Heart left ventricle (tissue), 16 donors: ENCODE measurements at regions not wholly inside any gene's neighbourhood (a gene's known extent, or its start where the extent isn't known, plus 50 kb on each side); places are given as distances from the start of the nearest gene placed in this dataset.

Experiments
- ATAC-seq, 4 donors: fragments of 200-7000 bp; cut with Tn5 transposase; one replicate each; pipeline ENCODE4 v1.9.1; 2020 to 2022; ENCODE audit warnings: moderate library complexity in 4 of 4, mild to moderate bottlenecking in 3 of 4, moderate number of reproducible peaks in 1 of 4
- DNase-seq, 5 donors: peaks; one replicate each; pipeline ENCODE4 v3.0.0-alpha.2; 2020
- H3K27ac ChIP-seq, 12 donors: fragments of 200-600 bp; sonication (generic) in 4 of 12; one replicate each; pipeline versions ENCODE4 v1.5.0 to v1.8.0; 2016 to 2022; ENCODE audit warnings: mild to moderate bottlenecking in 2 of 12
- H3K27me3 ChIP-seq, 9 donors: fragments of 200-600 bp; sonication (generic) in 2 of 9; one replicate each; pipeline versions ENCODE4 v1.5.1 to v1.8.0; 2016 to 2022; ENCODE audit warnings: mild to moderate bottlenecking in 3 of 9
- H3K36me3 ChIP-seq, 9 donors: fragments of 200-600 bp; sonication (generic) in 2 of 9; one replicate each; pipeline versions ENCODE4 v1.5.0 to v1.8.0; 2018 to 2022; ENCODE audit warnings: mild to moderate bottlenecking in 2 of 9
- H3K4me1 ChIP-seq, 12 donors: fragments of 200-600 bp; sonication (generic) in 4 of 12; one replicate each; pipeline versions ENCODE4 v1.5.0 to v1.8.0; 2016 to 2022; ENCODE audit warnings: mild to moderate bottlenecking in 3 of 12
- H3K4me3 ChIP-seq, 12 donors: fragments of 200-600 bp; sonication (generic) in 4 of 12; one replicate each; pipeline versions ENCODE4 v1.5.0 to v1.8.0; 2017 to 2022; ENCODE audit warnings: mild to moderate bottlenecking in 9 of 12, moderate library complexity in 4 of 12
- H3K9me3 ChIP-seq, 12 donors: fragments of 200-600 bp; sonication (generic) in 4 of 12; one replicate each; pipeline versions ENCODE4 v1.5.0 to v1.8.0; 2016 to 2022; ENCODE audit warnings: mild to moderate bottlenecking in 1 of 12
- CTCF ChIP-seq, 12 donors: fragments of 200-600 bp; sonication (generic) in 4 of 12; IDR thresholded peaks; one replicate each; pipeline versions ENCODE4 v1.5.0 to v1.8.0; 2018 to 2022; ENCODE audit warnings: antibody characterized with exemption in 12 of 12, mild to moderate bottlenecking in 5 of 12
- POLR2A ChIP-seq, 2 donors: fragments of 450-650 bp; IDR thresholded peaks; one replicate each; pipeline ENCODE4 v1.6.1; 2017; ENCODE audit warnings: antibody characterized with exemption in 2 of 2, mild to moderate bottlenecking in 2 of 2, moderate library complexity in 2 of 2
- WGBS, 4 donors: extraction: QIAGEN DNeasy Blood & Tissue Kit in 2 of 4; methylation state at CpG; one replicate each; pipeline versions ENCODE4 v1.1.5 to v1.1.7; 2013 to 2018; 5-methylcytosine and 5-hydroxymethylcytosine counted together
- intact Hi-C, 10 donors: fragments of 100-400 bp; cut with DNase I; formaldehyde crosslinking; loops; one replicate each; pipeline versions ENCODE4 v1.11.1 to v1.14.2; 2022
- donor health status: ischemic (EF 13 %, LVEDD 7.1; RV severe dilation, severe dysfunction).
- donor health status: healthy with polysubstance abuse.
- donor health status: DM: no; HTN: yes; CAD: no.
- donor health status: DM: no; HTN: no; CAD: no.
- donor health status: ischemic (EF 25% LVEDD 6.9; RV normal size, moderate dysfunction).
- donor health status: ischemic (EF 25% LVEDD 5.7; RV mildly dilated, moderate dysfunction).
- donor health status: healthy.
- donor health status: DM: yes; HTN: yes; CAD: no.
- donor health status: ischemic (EF 35%, LVEDD 5.7; RV mildly dilated, moderate dysfunction).
- donor health status: nonischemic (EF 11% LVEDD 7.7; RV severe dilation, severe dysfunction).
- donor health status: DM: yes; HTN: yes; CAD: no.
- donor health status: PGD.
- donor health status: ischemic (EF 29% LVEDD 5.4; RV normal size, mild dysfunction).
- donor health status: nonischemic (EF 23%, LVEDD 6.1; RV moderate dilation, normal function).

DNA sequence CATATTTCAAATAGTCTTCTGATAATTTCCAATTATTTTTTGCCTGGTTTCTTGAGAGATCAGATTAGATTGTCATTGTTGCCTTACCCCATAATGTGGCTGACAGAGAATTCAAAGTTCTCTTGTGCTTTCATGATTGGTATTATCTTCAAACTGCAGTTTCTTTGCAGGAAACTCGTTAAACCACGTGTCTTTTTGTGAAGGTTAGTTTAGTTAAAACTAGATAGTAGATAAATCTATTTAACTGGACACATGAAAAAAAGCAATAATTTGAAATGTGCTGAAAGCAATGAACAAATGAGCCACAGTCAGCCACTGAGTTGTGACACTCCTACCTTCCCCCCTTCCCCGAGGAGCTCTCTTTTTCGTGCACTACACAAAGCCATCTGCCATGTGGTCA is 327.5 kb upstream of the UMPS start:
- no peak for ATAC-seq
- TF ChIP-seq POLR2A (IDR thresholded peaks at IDR 0.05) (no peak), CTCF (IDR thresholded peaks at IDR 0.05) (no peak)
- intact Hi-C loops: loop anchor here in 1 of 10 donors (10.0 kb wide), 1 partner anchor 48 kb away; no protein-coding TSS in a partner anchor
- H3K4me3 ChIP-seq: no peak overlapping the region
- H3K27ac ChIP-seq: no peak overlapping the region
- H3K4me1 ChIP-seq: peaks cover 0 to 7% (median 0%) of the 10 kb centered on the region in 12 donors
- H3K9me3 ChIP-seq: no peaks in the 10 kb centered on the region
- DNase-seq: no peak
- no peaks in the 10 kb centered on the region for H3K27me3 ChIP-seq
- 85 to 92% (median 88%) methylated on average over 4 of the region's 4 CpGs for WGBS, 4 donors
- H3K36me3 ChIP-seq: peaks cover 0 to 35% (median 5%) of the 10 kb centered on the region in 9 donors

DNA sequence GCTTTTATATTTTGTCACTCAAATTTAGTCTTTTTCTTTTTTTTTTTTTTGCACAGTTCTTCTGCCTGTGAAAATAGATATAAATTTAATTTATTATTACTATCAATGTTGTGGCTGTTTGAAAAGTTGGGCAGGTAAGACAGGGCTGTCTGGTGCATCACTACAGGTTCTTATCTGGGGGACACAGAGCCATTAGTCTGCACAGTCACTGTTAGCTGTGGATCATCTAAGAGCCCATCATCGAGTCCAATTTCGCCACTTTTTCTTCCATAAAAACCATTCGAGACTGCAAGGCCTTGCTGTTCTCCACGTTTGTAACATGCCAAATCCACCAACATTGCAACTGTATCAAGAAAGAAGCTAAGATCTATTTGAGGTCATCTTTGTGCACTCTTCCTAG is 325.6 kb upstream of the UMPS start:
- no peak for TF ChIP-seq CTCF (IDR thresholded peaks at IDR 0.05)
- no peak overlapping the region for H3K27ac ChIP-seq
- WGBS, 4 donors: 92 to 93% (median 92%) methylated on average over 4 of the region's 4 CpGs
- H3K27me3 ChIP-seq: no peaks in the 10 kb centered on the region
- no peaks in the 10 kb centered on the region for H3K9me3 ChIP-seq
- H3K36me3 ChIP-seq: peaks cover 0 to 26% (median 5%) of the 10 kb centered on the region in 9 donors
- H3K4me3 ChIP-seq: no peak overlapping the region
- peaks cover 0 to 10% (median 0%) of the 10 kb centered on the region in 12 donors for H3K4me1 ChIP-seq
- ATAC-seq (no peak), DNase-seq (no peak)
- intact Hi-C loops: loop anchor here in 1 of 10 donors (10.0 kb wide), 1 partner anchor 50 kb away; no protein-coding TSS in a partner anchor

GRCh38 chr3:124407260-124407659 is 323.0 kb upstream of the UMPS start:
- intact Hi-C loops: loop anchor here in 1 of 10 donors (10.0 kb wide), 1 partner anchor 52 kb away; no protein-coding TSS in a partner anchor
- no peaks in the 10 kb centered on the region for H3K9me3 ChIP-seq
- DNase-seq (no peak), ATAC-seq (no peak)
- no peak overlapping the region for H3K27ac ChIP-seq
- 91 to 100% (median 96%) methylated on average over 1 of the region's 1 CpG for WGBS, 4 donors
- H3K36me3 ChIP-seq: peaks cover 0 to 12% (median 5%) of the 10 kb centered on the region in 9 donors
- peaks cover 0 to 7% (median 0%) of the 10 kb centered on the region in 12 donors for H3K4me1 ChIP-seq
- no peak overlapping the region for H3K4me3 ChIP-seq
- no peaks in the 10 kb centered on the region for H3K27me3 ChIP-seq
- TF ChIP-seq POLR2A (IDR thresholded peaks at IDR 0.05) (no peak), CTCF (IDR thresholded peaks at IDR 0.05) (no peak)

DNA sequence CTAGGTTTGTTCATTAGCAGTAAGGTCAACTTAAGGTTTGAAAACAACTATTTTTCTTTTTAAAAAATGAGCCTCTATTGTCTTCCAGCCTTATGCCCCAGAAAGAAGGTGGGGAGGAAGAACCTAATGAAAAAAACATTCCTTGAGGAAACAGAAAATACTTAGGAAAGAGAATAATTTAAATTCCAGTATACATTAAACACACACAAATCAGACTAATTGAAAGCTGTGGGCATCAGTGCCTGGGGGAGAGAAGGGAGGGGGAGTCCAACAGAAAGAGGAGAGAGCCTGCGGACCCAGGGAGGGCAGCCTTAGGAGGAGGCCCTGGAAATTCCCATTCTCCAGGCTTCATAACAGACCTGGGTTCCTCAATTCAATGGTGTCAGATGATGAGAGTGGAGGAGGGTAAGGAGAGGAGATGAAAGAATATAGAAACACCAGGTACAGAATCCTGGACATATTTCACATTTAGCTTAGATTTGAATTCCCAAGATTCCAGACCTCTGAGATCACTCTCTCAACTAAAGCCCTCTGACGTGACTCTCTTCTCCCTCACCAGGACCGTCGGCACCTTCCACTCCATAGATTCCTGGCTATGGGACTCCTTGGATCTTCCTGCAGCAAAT is 320.5 kb upstream of the UMPS start:
- Histone ChIP-seq H3K4me1 (peaks cover 0 to 7% (median 0%) of the 10 kb centered on the region in 12 donors), H3K4me3 (no peak overlapping the region), H3K9me3 (no peaks in the 10 kb centered on the region), H3K36me3 (peaks cover 0 to 30% (median 12%) of the 10 kb centered on the region in 9 donors), H3K27ac (no peak overlapping the region), H3K27me3 (no peaks in the 10 kb centered on the region)
- 64 to 73% (median 69%) methylated on average over 4 of the region's 4 CpGs for WGBS, 4 donors
- ATAC-seq (peak in 2 of 4 donors; percentile 62 to 70), DNase-seq (no peak)
- intact Hi-C loops: loop anchor here in 1 of 10 donors (10.0 kb wide), 1 partner anchor 55 kb away; no protein-coding TSS in a partner anchor
- no peak for TF ChIP-seq CTCF (IDR thresholded peaks at IDR 0.05)
- no peak for TF ChIP-seq POLR2A (IDR thresholded peaks at IDR 0.05)
